HG03457 (cell line): ENCODE measurements at regions not wholly inside any gene's neighbourhood (a gene's known extent, or its start where the extent isn't known, plus 50 kb on each side); places are given as distances from the start of the nearest gene placed in this dataset.
"Not testable (repeated sequence)": the region's sequence is repeated elsewhere in the genome, so short reads cannot be mapped to it uniquely, and the experiment has no call there.

Experiments used
- ATAC-seq: cut with Tn5 transposase; IDR thresholded peaks from one replicate; pipeline ENCODE4 v1.9.1; 2021; ENCODE audit warnings: moderate number of reproducible peaks; ENCODE audit not compliant: unreplicated experiment

DNA sequence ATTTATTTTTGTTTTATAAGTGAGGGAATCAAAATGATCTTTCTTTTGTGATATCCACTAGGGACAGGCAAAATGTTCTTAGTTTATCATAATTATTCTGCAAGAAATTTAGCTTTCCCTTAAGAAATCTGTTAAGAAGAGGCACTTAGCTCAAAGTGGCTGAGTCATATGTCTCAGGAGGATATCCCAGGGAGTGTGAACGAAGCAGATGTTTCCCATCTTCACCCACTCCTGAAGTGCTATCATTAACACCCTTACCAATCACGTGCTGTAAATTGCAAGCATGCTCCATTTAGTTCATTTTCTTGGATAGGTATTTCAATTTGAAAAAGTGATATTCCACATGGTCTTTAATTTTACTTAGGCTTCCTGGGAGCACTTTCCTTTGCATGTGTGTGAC is 774.3 kb upstream of the TMEFF2 start:
- ATAC-seq: no peak

DNA sequence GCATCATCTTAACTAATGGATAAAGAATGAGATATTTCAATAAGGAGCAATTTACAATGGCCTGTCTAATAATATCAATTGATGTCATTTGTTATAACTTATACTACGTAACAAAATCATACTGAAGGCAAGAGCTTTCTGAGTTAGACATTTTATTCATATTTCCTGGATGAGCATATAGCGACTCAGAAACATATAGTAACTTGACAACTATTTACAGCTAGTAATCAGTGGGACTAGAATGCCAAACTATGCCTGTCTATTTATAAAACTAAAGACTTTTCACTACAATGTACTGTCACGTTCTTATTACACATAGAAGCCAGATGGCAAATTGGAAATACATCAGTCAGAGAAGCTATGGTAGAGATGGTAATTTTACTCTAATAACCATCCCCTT is 766.2 kb upstream of the TMEFF2 start:
- ATAC-seq: no peak

- ATAC-seq: not testable (repeated sequence)
These were observed 763.9 kb upstream of the TMEFF2 start for GRCh38 chr2:192958615-192959014.

GRCh38 chr2:192957425-192957824 is 762.7 kb upstream of the TMEFF2 start:
- ATAC-seq: no peak

DNA sequence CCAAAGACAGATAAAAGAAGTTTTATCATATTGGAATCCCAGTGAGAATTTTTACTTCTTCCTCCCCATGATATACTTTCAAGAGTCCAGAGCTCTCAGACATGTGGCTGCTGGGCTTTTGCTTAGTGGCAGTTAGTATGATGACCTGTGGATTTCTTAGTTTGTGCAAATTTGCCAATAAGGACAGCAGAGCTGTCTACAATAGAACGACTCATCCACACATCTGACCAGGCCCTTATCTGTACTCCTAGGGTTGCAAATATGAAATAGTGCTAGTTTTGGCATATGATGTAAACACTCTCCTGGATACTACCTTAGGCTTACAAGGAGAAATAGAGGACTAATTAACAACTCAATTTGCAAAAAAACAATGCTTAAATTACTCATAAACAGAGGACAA is 758.4 kb upstream of the TMEFF2 start:
- ATAC-seq: no peak

GRCh38 chr2:192952245-192952644 is 757.5 kb upstream of the TMEFF2 start:
- ATAC-seq: no peak

DNA sequence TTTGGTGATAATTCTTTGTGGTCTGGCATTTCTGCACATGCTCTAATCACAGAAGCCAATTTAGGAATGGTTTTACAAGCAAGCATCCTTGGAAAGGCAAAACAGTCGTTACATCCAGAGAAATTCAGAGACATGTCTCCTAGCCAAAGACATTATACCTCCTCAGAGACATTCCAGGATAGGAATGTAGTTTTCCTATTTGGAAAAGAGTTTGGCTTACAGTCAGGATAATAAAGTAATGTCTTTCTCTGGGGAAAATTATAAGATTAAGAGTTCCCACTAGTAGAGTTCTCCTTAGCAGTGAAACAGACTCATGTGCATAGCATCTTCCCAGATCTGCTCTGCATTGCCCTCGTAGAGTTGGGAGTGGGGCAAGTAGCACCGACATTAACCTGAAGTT is 753.6 kb upstream of the TMEFF2 start:
- ATAC-seq: no peak

DNA sequence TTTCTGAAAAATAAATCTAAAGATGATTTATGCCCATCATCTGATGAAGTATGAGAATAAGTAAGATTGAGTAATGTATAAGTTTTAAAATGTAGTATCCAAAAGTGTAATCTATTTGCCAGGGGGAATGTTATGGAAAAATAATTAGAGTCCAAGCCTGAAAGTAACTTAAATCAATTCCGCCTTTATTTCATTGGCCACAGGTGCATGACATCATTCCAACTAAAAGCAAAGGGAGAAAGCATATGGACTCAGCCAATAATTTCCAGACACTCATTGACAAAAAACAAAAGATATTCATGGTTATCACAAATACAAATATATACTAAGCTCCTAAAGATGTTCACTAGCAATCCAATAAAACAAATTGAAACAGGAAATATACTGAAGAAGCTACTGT is 752.6 kb upstream of the TMEFF2 start:
- ATAC-seq: no peak

GRCh38 chr2:192940767-192941166 is 746.0 kb upstream of the TMEFF2 start:
- no peak for ATAC-seq

DNA sequence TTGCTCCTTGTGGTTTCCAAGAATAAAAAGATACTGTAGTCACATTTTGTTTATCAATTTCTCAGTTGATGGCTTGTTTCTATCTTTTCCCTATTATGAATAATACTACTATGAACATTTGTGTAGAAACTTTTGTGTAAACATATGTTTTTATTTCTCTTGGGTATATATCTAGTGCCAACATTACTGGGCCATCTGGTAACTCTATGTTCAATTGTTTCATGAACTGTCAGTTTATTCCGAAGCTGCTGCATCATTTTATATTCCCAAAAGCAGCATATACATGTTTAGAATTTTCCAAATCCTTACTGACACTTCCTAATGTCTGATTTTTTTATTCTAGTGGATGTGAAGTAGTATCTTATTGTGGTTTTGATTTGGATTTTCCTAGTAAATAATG is 737.6 kb upstream of the TMEFF2 start:
- no peak for ATAC-seq

DNA sequence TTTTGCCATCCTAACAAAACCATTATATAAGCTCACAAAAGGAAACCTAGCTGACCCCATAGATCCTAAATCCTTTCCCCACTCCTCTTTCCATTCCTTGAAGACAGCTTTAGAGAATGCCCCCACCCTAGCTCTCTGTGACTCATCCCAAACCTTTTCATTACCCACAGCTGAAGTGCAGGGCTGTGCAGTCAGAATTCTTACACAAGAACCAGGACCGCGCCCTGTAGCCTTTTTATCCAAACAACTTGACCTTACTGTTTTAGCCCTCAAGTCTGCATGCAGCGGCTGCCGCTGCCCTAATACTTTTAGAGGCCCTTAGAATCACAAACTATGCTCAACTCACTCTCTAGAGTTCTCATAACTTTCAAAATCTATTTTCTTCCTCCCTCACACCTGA is 726.9 kb upstream of the TMEFF2 start:
- not testable (repeated sequence) for ATAC-seq

DNA sequence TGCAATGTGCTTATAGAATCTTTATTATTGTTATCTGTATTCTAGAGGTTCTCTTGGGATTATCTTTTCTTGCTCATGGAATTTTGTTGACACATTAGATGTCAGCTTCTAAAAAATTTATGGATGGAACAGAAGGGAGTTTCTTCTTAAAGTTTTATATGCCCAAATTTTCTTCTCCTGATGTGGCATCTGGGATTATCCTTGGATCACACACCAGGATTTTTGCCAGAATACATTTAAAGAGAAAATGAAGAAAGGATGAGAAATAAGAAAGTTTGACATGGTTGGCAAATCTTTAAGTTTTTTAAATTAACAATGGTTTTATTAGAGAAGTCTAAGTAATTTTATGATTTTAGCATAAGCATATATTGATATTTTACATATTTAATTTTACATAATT is 706.7 kb upstream of the TMEFF2 start:
- ATAC-seq: no peak

DNA sequence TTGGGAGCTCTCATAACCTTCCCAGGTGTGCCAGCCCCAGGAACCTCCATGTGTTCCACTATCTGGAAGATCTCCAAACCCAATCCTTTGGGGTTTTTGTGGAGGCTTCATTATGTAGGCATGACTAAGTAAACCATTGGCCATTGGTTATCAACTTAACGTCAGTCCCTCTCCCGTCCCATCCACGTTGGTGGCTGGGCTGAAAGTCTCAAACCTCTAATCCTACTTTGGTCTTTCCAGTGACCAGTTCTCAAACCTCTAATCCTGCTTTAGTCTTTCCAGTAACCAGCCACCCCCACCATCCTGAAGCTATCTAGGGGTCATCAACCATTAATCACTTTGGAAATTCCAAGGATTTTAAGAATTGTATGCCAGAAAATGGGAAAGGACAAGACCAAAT is 704.7 kb upstream of the TMEFF2 start:
- ATAC-seq: no peak

GRCh38 chr2:192893976-192894375 is 699.2 kb upstream of the TMEFF2 start:
- not testable (repeated sequence) for ATAC-seq

DNA sequence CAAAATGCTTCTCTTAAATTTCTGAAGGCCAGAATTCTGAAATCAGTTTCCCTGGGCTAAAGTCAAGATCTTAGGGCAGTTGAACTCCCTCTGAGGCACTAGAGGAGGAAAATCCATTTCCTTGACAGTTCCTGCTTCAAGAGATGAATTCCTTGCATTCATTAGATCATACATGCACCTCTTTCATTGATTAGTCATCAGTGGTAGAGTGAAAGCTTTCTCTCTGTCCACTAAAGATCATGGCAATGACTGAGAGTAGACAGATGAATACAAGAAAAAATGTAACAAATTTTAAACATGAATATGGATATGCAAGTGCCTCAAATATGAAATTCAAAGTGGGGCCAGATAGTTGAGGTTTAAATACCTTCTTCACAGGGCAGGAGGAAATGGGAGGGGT is 693.4 kb upstream of the TMEFF2 start:
- ATAC-seq: no peak

DNA sequence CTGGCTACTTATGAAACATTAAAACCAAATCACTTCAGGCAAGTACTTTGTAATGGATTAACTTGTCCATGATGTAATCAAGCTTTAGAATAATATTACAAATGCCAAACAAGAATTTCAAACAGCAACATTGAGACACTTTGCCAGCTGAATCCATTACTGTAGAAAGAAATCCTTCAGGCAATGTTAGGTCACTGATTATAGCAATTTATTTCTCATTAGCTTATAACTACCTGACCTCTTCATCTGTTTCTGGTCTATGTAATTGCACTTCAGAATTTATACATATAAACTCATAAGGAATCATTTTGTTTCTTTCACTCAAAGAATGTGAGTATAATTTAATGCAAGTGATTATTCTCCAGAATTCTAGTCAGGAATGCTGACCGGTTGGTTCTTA is 692.6 kb upstream of the TMEFF2 start:
- ATAC-seq: no peak

DNA sequence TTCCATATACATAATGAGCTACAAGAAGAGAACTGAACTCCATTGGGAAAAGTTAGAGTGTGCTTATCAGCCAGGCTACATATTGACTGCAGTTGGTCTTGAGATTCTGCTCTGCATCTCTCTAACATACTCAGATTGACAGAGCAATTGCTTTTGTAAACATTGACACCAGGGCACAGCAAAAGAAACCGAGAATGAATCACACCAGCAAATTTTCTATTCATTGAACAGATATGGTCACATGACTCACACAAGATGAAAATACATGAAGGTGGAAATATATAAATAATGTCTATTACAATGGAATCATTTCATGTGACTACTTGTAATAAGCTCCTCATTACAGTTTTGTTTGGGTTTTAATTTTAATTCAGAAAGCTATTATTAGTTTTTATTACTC is 691.9 kb upstream of the TMEFF2 start:
- ATAC-seq: no peak

DNA sequence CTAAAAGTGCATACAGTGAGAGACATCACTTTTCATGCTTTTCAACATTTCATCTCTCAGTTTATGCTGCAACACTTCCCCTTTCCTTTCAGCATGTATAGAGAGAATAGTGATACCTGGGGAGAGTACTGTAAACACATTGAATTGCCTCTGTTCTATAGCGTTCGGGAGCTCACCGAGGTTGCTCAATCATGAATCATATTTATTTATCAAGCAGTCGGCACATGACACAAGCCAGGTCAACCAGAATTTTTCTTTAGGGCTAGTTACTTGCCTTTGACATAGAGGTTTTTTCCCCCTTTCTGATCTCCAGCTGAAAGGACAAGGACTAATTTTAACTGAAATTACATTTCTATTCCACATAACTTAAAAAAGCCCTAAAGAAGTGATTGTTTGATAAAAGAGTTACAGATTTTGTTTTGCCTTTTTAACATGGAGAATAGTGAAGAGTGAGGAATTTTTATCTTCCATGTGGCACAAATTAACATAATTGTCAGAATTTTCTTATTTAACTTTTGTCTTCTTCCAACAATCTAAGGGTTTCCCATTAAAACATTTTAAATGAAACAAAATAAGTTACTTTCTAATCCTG is 690.9 kb upstream of the TMEFF2 start:
- no peak for ATAC-seq

DNA sequence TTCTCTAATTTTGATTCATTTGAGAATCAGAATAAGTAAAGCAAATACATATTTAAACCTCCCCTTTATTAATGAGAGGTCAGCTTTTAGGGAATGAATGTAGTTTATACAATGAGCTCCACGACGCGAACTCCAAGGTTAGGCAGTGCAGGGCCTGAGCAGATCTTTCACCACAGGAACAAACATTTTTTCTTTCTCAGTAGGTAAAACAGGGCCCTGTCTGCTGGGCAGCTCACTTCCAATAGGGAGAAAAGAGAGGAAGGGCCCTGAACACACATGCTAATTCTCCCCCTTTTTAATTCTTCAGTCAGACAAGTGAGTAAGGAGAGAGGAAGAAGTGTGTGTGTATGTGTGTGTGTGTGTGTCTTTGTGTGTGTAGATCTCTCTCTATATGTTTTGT is 682.4 kb upstream of the TMEFF2 start:
- ATAC-seq: no peak

GRCh38 chr2:192876698-192877097 is 682.0 kb upstream of the TMEFF2 start:
- ATAC-seq: no peak

DNA sequence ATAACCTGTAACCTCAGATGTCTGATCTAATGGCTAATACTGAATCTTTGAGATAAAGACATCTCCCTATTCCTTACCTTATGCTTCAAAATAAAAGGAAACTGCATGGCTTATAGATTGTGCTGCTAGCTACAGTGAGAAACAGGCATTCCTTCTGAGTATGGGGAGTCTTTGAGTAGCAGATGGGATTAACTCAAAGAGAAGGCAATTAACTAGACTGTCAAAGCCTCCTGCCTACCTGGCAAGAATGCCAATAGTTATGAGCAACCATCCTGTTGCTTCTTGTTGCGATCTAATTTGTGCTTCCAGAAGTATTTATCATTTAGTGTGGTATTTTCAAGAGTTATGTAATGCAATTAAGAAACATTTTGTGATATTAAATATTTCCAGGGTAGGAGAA is 660.0 kb upstream of the TMEFF2 start:
- ATAC-seq: no peak

DNA sequence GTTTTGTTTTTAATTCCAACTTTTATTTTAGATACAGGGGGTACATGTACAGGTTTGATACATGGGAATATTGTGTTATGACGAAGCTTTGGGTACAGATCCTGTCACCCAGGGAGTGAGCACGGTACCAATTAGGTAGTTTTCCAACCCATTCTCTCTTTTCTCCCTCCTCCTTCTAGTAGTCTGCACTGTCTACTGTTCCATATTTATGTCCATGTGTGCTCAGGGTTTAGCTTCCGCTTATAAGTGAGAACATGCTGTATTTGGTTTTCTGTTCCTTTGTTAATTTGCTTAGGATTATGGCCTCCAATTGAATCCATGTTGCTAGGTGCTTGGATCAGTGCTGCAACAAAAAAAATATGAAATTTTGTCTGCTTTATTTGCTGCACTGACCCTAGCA is 659.3 kb upstream of the TMEFF2 start:
- no peak for ATAC-seq

- no peak for ATAC-seq
These were observed 634.2 kb upstream of the TMEFF2 start for GRCh38 chr2:192828947-192829346.

DNA sequence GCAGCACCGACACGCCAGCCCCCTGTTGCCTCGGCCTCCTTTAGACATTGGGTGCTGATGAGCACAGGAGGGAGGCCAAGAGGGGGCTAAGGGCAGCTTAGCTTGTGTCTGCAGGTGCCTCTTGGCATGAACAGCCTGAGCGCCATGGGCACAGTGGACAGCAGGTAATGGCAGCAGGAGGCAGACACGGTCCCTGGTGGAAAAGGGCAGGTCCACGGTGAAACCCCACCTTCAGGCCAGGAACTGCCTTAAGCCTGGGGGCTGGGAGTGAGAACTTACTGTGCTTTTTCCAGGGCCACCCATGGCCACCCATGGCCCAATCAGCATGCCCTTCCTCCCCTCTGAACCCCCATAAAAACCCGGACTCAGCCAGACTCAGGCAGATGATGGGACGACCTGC is 633.4 kb upstream of the TMEFF2 start:
- no peak for ATAC-seq
